Activated T-cell treated with anti-CD3 and anti-CD28 coated beads, Interleukin-2, amount 50 U/mL, for 24 hours (primary cell): ENCODE measurements at regions not wholly inside any gene's neighbourhood (a gene's known extent, or its start where the extent isn't known, plus 50 kb on each side); places are given as distances from the start of the nearest gene placed in this dataset.
"Not testable (repeated sequence)": the region's sequence is repeated elsewhere in the genome, so short reads cannot be mapped to it uniquely, and the experiment has no call there.

Experiments
- DNase-seq: peaks from one replicate; pipeline ENCODE4 v3.0.0-alpha.2; 2020
- H3K27ac Mint-ChIP-seq: 2 replicates; pipeline ENCODE4 v1.8.0; 2020; ENCODE audit warnings: mild to moderate bottlenecking, mixed read lengths
- H3K27me3 Mint-ChIP-seq: 2 replicates; pipeline ENCODE4 v1.8.0; 2020; ENCODE audit warnings: mixed read lengths
- H3K36me3 Mint-ChIP-seq: 2 replicates; pipeline ENCODE4 v1.8.0; 2020; ENCODE audit warnings: low read depth, mixed read lengths
- H3K4me1 Mint-ChIP-seq: 2 replicates; pipeline ENCODE4 v1.8.0; 2020; ENCODE audit warnings: low read depth, mixed read lengths
- H3K4me3 Mint-ChIP-seq: 2 replicates; pipeline ENCODE4 v1.8.0; 2020; ENCODE audit warnings: mild to moderate bottlenecking, moderate library complexity, mixed read lengths
- H3K9me3 Mint-ChIP-seq: 2 replicates; pipeline ENCODE4 v1.8.0; 2020; ENCODE audit warnings: mixed read lengths

DNA sequence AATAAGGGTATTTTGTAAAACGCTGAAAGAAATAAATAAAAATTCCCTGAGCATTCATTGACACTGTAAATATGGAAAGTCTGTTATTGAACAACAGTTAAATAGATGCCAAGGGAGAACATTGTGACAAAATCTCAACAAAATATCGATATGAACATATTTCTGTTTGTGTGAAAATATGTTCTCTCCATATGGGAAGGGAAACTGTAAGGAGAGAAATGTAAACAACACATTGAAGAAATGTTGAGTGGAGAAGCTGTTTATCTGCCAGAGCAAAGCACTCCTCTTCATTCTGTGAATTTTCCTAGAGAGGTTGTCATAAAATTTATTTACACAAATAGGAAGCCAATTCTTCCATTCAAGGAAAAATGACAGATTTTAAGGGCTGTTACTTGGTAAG is 57.1 kb upstream of the EOMES start:
- Mint-ChIP-seq H3K36me3 (no peaks in the 10 kb centered on the region), H3K27ac (no peak overlapping the region), H3K9me3 (no peaks in the 10 kb centered on the region), H3K4me3 (no peak overlapping the region), H3K27me3 (no peaks in the 10 kb centered on the region), H3K4me1 (no peaks in the 10 kb centered on the region)
- no peak for DNase-seq

DNA sequence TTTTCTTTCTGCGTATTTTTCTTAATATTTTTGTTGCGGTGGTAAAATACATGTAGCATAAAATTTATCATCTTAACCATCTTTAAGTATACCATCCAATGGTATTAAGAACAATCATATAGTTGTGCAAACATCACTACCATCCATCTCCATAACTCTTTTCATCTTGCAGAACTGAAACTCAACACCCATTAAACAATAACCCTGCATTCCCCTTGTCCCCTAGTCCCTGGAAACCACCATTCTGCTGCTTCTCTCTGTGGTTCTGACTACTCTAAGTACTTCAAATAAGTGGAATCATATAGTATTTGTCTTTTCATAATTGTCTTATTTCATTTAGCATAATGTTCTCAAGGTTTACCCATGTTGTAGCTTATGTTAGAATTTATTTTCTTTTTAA is 67.3 kb upstream of the EOMES start:
- no peaks in the 10 kb centered on the region for H3K4me1 Mint-ChIP-seq
- no peaks in the 10 kb centered on the region for H3K36me3 Mint-ChIP-seq
- H3K27me3 Mint-ChIP-seq = no peaks in the 10 kb centered on the region
- H3K4me3 Mint-ChIP-seq = no peak overlapping the region
- H3K9me3 Mint-ChIP-seq = no peaks in the 10 kb centered on the region
- no peak for DNase-seq
- no peak overlapping the region for H3K27ac Mint-ChIP-seq

DNA sequence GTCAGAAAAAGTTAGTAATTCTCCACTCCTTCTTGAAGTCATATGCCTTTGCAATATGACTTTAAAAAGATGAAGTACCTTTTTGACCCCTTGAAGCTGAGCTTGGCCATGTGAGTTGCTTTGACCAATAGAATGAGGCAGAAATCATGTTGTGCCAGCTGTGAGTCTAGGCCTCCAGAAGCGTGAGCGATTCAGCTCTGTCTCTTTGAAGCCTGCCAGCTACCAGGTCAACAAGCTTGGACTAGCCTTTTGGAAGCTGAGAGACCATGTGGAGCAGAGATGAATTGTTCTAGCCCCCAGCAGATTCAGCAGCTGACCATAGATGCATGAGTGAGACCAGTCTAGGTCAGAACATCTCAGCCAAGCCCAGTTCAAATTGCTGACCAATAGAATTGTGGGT is 69.8 kb upstream of the EOMES start:
- no peak for DNase-seq
- Mint-ChIP-seq H3K4me3 (no peak overlapping the region), H3K27me3 (no peaks in the 10 kb centered on the region), H3K36me3 (no peaks in the 10 kb centered on the region), H3K27ac (no peak overlapping the region), H3K9me3 (no peaks in the 10 kb centered on the region), H3K4me1 (peaks cover 8% of the 10 kb centered on the region)

DNA sequence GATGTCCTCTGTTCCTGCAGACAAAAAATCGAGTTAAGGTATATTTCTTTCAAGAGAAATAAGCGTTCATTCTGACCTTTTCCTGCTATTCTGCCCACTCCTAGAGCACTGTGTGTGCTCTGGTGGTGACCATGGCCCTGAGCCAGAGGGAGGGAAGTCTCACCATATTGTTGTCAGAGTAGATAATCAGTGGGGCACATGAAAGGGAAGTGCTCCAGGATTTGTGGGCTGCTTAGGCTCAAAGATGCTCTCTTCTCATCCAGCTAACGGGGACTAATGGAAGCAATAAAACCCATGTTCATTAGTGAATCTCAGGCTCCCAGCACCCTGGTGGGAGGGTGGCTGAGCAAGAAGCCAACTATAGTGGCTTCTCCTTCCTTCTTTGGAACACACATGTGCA is 70.7 kb upstream of the EOMES start:
- no peak for DNase-seq
- no peaks in the 10 kb centered on the region for H3K9me3 Mint-ChIP-seq
- H3K27me3 Mint-ChIP-seq = no peaks in the 10 kb centered on the region
- H3K4me1 Mint-ChIP-seq = peaks cover 8% of the 10 kb centered on the region
- no peak overlapping the region for H3K4me3 Mint-ChIP-seq
- H3K27ac Mint-ChIP-seq = no peak overlapping the region
- H3K36me3 Mint-ChIP-seq = no peaks in the 10 kb centered on the region

DNA sequence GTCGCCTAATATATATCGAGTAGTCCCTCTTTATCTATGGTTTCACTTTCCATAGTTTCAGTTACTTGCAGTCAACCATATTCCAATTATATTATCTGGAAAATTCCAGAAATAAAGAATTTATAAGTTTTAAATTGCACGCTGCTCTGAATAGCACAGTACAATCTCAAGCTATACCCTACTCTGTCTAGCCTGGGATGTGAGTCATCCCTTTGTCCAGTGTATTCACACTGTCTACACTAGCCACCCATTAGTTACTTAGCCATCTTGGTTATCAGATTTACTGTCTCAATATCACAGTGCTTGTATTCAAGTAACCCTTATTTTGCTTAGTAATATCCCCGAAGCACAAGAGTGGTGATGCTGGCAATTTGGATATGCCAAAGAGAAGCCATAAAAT is 72.1 kb upstream of the EOMES start:
- H3K27me3 Mint-ChIP-seq = no peaks in the 10 kb centered on the region
- no peak overlapping the region for H3K4me3 Mint-ChIP-seq
- no peaks in the 10 kb centered on the region for H3K36me3 Mint-ChIP-seq
- no peaks in the 10 kb centered on the region for H3K9me3 Mint-ChIP-seq
- DNase-seq = no peak
- peaks cover 8% of the 10 kb centered on the region for H3K4me1 Mint-ChIP-seq
- H3K27ac Mint-ChIP-seq = no peak overlapping the region

DNA sequence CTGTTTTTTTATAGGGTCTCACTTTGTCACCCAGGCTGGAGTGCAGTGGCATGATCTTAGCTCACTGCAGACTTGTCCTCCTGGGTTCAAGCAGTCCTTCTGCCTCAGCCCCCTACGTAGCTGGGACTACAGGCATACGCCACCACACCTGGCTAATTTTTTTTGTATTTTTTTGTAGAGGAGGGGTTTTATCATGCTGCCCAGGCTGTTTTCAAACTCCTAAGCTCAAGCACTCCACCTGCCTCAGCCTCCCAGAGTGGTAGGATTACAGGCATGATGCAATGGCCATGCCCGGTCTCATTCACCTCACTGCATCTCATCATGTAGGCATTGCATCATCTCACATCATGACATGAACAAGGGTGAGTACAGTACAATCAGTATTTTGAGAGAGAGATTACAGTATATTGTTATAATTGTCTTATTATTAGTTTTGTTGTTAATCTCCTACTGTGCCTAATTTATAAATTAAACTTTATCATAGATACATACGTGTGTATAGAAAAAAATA is 74.3 kb upstream of the EOMES start:
- H3K9me3 Mint-ChIP-seq = no peaks in the 10 kb centered on the region
- H3K36me3 Mint-ChIP-seq = no peaks in the 10 kb centered on the region
- H3K4me3 Mint-ChIP-seq = no peak overlapping the region
- no peak overlapping the region for H3K27ac Mint-ChIP-seq
- no peaks in the 10 kb centered on the region for H3K27me3 Mint-ChIP-seq
- DNase-seq = no peak
- H3K4me1 Mint-ChIP-seq = peaks cover 18% of the 10 kb centered on the region

GRCh38 chr3:27797773-27798172 is 75.7 kb upstream of the EOMES start:
- peaks cover 20% of the 10 kb centered on the region for H3K4me1 Mint-ChIP-seq
- no peak for DNase-seq
- H3K27me3 Mint-ChIP-seq = no peaks in the 10 kb centered on the region
- H3K27ac Mint-ChIP-seq = no peak overlapping the region
- no peaks in the 10 kb centered on the region for H3K9me3 Mint-ChIP-seq
- H3K4me3 Mint-ChIP-seq = no peak overlapping the region
- no peaks in the 10 kb centered on the region for H3K36me3 Mint-ChIP-seq

- no peaks in the 10 kb centered on the region for H3K9me3 Mint-ChIP-seq
- no peaks in the 10 kb centered on the region for H3K36me3 Mint-ChIP-seq
- peaks cover 25% of the 10 kb centered on the region for H3K4me1 Mint-ChIP-seq
- H3K27me3 Mint-ChIP-seq = no peaks in the 10 kb centered on the region
- no peak for DNase-seq
- H3K4me3 Mint-ChIP-seq = no peak overlapping the region
- no peak overlapping the region for H3K27ac Mint-ChIP-seq
Observed at GRCh38 chr3:27800261-27800660, 78.1 kb upstream of the EOMES start.

GRCh38 chr3:27802425-27802824 is 80.3 kb upstream of the EOMES start:
- Mint-ChIP-seq H3K9me3 (no peaks in the 10 kb centered on the region), H3K4me1 (peaks cover 20% of the 10 kb centered on the region), H3K4me3 (no peak overlapping the region), H3K36me3 (no peaks in the 10 kb centered on the region), H3K27me3 (no peaks in the 10 kb centered on the region), H3K27ac (no peak overlapping the region)
- no peak for DNase-seq

DNA sequence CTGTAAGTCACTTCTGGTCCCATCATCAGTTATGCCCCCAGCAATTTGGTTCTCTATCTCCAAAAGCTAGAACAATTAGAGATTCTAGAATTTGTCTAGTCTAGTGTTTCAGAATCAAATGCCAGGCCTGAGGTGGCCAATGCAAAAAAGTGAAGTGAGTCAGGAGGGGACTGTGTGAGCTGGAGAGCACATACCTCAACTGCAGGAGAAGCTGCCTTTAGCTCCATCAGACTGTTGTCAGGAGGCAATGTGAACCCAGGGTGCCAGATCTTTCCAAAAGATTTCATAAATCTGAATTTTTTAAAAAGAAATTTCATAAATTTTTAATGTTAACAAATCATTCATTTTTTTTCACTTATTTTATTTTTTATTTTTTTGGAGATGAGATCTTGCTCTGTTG is 80.7 kb upstream of the EOMES start:
- Mint-ChIP-seq H3K27me3 (no peaks in the 10 kb centered on the region), H3K4me1 (peaks cover 20% of the 10 kb centered on the region), H3K27ac (no peak overlapping the region), H3K9me3 (peaks cover 4% of the 10 kb centered on the region), H3K4me3 (no peak overlapping the region), H3K36me3 (no peaks in the 10 kb centered on the region)
- no peak for DNase-seq

- H3K9me3 Mint-ChIP-seq = peaks cover 7% of the 10 kb centered on the region
Observed at GRCh38 chr3:27805282-27805681, 83.2 kb upstream of the EOMES start.

DNA sequence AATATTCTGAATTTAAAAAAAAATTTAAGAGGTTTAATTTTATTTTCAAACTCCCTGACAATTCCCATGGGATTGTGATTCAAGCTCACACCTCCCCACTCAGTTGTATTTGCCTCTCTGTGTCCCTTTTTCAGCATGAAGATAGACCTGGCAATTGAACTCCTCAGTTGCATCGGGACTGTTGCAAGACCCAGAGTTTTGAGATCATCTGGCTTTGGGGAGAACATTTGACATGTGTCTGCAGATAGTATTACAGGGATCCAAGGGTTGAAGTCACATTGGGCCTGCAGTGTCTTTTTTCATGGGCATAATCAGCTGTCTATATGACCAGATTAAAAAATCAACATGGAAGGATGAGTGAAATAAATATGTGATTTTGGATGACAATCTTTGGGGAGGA is 91.1 kb upstream of the EOMES start:
- Mint-ChIP-seq H3K4me3 (no peak overlapping the region), H3K27ac (no peak overlapping the region)

More at GRCh38 chr3:27805282-27805681, 83.2 kb upstream of the EOMES start:
- Mint-ChIP-seq H3K4me3 (no peak overlapping the region), H3K36me3 (no peaks in the 10 kb centered on the region), H3K27ac (peak overlapping the region; percentile 1), H3K27me3 (no peaks in the 10 kb centered on the region), H3K4me1 (peaks cover 17% of the 10 kb centered on the region)
- no peak for DNase-seq

GRCh38 chr3:27821609-27822008 is 99.5 kb upstream of the EOMES start:
- not testable (repeated sequence) for DNase-seq, H3K36me3 Mint-ChIP-seq, H3K4me1 Mint-ChIP-seq, H3K27me3 Mint-ChIP-seq, H3K9me3 Mint-ChIP-seq, H3K27ac Mint-ChIP-seq, H3K4me3 Mint-ChIP-seq

More for the DNA sequence above, 91.1 kb upstream of the EOMES start:
- no peak for DNase-seq
- no peaks in the 10 kb centered on the region for H3K27me3 Mint-ChIP-seq
- peaks cover 4% of the 10 kb centered on the region for H3K9me3 Mint-ChIP-seq
- no peaks in the 10 kb centered on the region for H3K36me3 Mint-ChIP-seq
- no peaks in the 10 kb centered on the region for H3K4me1 Mint-ChIP-seq

GRCh38 chr3:27824312-27825200 is 102.4 kb upstream of the EOMES start:
- Mint-ChIP-seq H3K4me3 (no peak overlapping the region), H3K27ac (no peak overlapping the region), H3K27me3 (no peaks in the 10 kb centered on the region), H3K36me3 (no peaks in the 10 kb centered on the region), H3K9me3 (no peaks in the 10 kb centered on the region), H3K4me1 (peaks cover 9% of the 10 kb centered on the region)
- DNase-seq = no peak

DNA sequence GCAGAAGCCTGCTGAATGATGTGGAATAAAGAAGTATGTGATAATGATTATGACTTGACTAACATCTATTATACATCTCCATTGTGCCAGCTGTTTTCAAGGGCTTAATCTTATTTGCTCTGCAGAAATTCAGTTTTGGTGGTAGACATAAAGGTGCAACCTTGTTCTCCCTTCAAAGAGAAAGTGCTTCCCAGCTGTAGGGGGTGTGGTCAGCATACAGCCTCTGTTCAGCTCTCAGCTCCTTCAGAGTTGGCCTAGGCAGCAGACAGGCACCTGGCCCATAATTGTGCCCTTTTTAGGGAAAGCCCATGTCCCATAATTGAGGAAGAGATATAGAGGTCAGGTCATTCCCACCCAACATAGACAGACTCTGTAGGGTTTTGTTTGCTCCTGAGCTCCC is 104.3 kb upstream of the EOMES start:
- no peak overlapping the region for H3K4me3 Mint-ChIP-seq

More for the DNA sequence above, 104.3 kb upstream of the EOMES start:
- Mint-ChIP-seq H3K9me3 (no peaks in the 10 kb centered on the region), H3K27ac (no peak overlapping the region), H3K4me1 (peaks cover 9% of the 10 kb centered on the region), H3K36me3 (no peaks in the 10 kb centered on the region), H3K27me3 (no peaks in the 10 kb centered on the region)
- no peak for DNase-seq
